Effector CD4-positive, alpha-beta T cell (primary cell): ENCODE measurements at regions not wholly inside any gene's neighbourhood (a gene's known extent, or its start where the extent isn't known, plus 50 kb on each side); places are given as distances from the start of the nearest gene placed in this dataset.

Experiments
- DNase-seq: peaks from one replicate; pipeline ENCODE4 v3.0.0-alpha.2; 2020

DNA sequence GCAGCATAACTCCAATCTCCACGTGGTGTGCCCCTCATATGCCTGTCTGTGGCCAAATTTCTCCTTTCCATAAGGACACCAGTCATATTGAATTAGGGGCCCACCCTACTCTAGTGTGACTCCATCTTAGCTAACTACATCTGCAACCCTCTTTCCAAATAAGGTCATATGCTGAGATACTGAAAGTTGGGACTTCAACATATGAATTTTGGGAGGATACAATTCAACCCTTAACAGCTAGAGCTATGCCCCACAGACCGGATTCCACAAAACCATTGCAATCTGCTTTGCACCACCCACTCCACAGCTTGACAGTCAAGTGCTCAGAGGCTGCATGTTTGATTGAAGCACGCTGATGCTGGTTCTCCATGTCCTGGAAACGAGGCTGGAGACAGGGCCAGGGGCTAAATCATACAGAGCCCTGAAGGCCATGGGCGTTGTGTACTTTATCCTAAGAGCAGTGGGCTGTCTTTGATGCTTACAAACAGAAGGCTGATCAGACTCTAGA is 122.8 kb downstream of the MTX3 start:
- no peak for DNase-seq

- DNase-seq = no peak
These were observed 125.5 kb downstream of the MTX3 start for GRCh38 chr5:79865579-79865978.

DNA sequence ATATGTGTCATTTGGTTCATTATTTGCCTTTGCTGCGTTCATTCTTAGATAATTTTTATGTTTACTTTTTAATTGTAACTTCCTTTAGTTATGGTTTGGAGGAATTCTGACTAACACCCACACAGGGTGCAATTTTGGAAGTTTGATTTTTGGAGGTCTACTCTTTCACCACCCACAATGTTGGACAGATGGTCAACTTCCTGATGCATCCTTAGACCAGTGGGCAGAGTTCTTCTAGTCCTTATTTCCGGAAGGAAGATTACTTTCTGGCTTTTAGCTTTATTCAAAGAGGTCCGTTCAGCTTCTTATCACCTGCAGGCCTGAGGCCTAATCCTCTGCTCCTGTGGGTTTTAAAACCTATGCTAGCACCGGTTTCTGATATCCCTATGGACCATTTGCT is 126.7 kb downstream of the MTX3 start:
- DNase-seq = no peak

DNA sequence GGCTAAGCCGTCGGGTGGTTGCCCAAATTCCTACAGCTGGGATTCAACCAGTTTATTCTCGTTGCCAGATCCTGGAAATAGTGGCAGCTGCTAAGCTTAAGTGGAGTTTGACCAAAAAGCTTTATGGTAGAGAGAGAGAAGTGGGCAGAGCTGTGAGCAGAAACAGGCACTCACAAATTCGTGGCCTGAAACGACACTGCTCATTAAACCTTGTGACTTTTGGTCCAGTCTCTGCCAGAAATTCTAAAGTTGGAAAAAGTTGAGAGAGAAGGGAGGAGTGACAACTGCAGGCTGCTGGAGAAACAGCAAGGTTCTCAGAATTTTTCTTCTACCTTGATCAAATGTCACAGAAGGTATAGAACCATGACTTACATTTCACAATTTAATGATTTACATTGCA is 131.5 kb downstream of the MTX3 start:
- DNase-seq = no peak

- no peak for DNase-seq
These were observed 132.7 kb downstream of the MTX3 start for GRCh38 chr5:79858410-79858723.

GRCh38 chr5:79857714-79858409 is 133.2 kb downstream of the MTX3 start:
- DNase-seq = peak; percentile 68

DNA sequence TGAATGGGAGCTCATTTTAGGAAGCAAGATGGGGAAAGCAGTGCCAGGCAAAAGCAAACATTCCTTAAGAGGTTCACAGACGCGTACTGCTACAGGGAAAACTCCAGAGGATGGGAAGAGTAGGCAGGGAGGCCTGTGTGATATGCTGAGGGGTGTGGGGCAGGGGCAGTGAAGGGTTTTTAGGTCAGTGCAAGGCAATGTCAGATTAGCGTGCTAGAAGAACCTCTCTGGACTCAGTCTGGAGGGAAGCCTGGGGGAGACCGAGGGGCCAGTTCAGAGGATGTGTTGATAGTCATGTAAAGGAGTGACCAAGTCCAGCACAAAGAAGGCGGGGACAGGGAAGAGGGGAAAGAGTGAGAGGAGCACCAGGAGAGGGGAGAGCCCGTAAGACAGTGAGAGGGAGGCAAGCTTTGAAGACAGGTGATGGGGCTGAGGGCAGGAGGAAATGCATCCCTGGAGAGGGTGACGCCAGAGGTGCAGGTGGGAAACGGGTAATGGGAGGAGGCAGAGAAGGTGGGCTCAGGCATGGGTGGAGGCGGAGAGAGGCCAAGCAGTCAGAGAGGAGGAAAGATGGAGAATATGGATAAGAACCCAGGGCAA is 134.5 kb downstream of the MTX3 start:
- DNase-seq = no peak

DNA sequence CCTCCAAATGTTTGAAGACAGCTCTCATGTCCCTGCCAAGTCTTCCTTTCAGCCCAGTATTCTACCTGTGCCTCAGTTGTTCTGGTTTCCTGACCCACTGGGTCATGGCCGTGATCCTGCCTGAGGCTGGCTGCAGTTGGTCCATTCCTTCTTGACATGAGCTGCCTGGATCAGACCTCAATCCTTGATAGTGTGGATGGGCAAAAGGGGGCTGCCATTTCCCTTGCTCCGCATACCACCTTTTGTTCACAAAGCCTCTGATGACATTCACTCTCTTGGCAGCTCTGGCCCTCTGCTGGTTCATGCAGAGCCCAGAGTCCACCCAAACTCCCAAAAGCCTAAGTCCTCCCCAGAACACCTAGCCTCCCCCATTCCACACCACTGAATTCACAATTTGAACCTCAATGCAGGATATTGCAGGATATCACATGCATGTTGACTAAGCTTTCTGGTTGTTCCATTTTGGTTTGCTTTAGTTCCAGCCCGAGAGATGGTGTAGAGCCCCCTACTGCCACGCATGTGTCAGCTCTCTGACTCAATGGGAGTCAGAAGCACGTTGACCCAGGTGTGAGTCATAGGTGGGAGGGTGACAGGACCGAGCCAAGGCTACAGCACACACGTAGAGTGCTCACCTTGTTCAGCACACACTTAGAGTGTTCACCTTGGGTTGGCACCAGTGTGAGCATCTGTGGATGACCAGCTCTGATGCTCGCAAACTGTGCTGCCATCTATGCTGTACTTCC is 137.2 kb downstream of the MTX3 start:
- no peak for DNase-seq

- no peak for DNase-seq
These were observed 138.0 kb downstream of the MTX3 start for GRCh38 chr5:79853028-79853427.

GRCh38 chr5:79851391-79851863 is 139.6 kb downstream of the MTX3 start:
- no peak for DNase-seq

- DNase-seq = no peak
These were observed 140.1 kb downstream of the MTX3 start for GRCh38 chr5:79850941-79851340.

- DNase-seq = no peak
These were observed 140.7 kb downstream of the MTX3 start for GRCh38 chr5:79850316-79850822.

DNA sequence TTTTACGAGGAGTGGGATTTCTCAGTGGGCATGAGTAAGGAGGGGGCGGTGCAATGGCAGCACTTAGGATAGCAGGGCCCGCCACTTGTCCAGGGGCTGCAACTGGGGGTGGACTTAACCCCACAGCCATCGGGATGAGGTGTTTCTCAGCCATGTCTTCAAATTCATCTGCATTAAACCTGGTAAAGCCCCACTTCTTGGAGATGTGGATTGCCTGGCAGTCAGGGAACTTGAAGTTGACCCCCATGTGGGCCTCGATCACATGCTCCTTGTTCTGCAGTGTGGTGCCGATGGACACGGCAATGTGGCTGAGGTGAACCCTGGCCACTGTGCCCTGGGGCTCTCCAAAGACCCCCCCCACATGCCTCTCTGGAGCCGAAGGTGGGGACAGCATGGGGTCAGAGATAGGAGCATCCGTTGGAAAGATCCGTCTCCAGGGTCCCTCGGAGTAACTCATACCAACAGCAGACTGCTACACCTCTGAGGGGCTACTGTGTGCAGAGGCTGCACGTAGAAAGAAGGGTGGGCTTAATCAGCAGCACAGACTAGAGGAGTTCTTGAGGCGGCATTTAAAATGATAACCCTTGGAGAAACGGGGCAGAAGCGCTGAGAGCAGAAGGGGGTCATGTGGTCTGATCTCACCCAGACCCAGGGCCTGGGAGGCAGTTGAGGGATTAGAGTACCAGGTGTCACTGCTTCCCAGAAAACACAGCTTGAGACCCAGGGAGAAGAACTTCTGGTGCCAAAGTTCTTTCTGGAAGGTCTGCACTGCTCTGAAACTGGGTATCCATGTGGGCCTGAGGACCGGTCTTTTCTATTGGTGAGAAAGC is 141.4 kb downstream of the MTX3 start:
- no peak for DNase-seq
